Adrenal gland (tissue), 5 donors: ENCODE measurements at regions not wholly inside any gene's neighbourhood (a gene's known extent, or its start where the extent isn't known, plus 50 kb on each side); places are given as distances from the start of the nearest gene placed in this dataset.

Source experiments
- POLR2A ChIP-seq, 2 donors: fragments of 450-650 bp; IDR thresholded peaks; one replicate each; pipeline ENCODE4 v1.6.1; 2017; ENCODE audit warnings: antibody characterized with exemption in 2 of 2, mild to moderate bottlenecking in 2 of 2, moderate library complexity in 1 of 2
- TF ChIP-seq, protein P1 (sequence below), 6 experiments: fragments of 450-650 bp in 4 of 6; fragments of 200-600 bp in 2 of 6; sonication (generic) in 1 of 6; IDR thresholded peaks; 1 replicate in 5 of 6; 2 replicates in 1 of 6; pipeline versions ENCODE4 v1.5.1 to v1.8.0; 2016 to 2021; ENCODE audit warnings: antibody characterized with exemption in 6 of 6, mild to moderate bottlenecking in 2 of 6, moderate library complexity in 1 of 6
- donor health status: DM: no; HTN: no; CAD: no.

DNA sequence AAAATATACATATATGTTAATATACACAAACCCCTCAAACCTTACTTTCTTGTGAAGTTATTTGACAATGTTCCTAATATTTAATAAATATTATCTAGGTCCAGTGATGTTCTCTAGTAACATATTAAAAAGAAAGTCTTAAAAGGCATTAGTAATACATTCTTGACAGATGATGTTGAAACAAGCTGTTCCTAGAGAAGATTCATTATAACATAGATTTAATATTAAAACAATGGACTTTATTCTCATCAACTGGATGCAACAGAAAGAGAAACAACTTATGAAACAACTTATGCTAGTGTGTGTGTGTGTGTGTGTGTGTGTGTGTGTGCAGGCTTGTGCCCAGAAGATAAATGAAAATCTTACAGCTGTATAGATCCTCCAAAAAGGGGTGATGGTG is 68.5 kb upstream of the PLXNA2 start:
- TF ChIP-seq, protein P1, sequence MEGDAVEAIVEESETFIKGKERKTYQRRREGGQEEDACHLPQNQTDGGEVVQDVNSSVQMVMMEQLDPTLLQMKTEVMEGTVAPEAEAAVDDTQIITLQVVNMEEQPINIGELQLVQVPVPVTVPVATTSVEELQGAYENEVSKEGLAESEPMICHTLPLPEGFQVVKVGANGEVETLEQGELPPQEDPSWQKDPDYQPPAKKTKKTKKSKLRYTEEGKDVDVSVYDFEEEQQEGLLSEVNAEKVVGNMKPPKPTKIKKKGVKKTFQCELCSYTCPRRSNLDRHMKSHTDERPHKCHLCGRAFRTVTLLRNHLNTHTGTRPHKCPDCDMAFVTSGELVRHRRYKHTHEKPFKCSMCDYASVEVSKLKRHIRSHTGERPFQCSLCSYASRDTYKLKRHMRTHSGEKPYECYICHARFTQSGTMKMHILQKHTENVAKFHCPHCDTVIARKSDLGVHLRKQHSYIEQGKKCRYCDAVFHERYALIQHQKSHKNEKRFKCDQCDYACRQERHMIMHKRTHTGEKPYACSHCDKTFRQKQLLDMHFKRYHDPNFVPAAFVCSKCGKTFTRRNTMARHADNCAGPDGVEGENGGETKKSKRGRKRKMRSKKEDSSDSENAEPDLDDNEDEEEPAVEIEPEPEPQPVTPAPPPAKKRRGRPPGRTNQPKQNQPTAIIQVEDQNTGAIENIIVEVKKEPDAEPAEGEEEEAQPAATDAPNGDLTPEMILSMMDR (IDR thresholded peaks at IDR 0.05) = no peak
- no peak for TF ChIP-seq POLR2A (IDR thresholded peaks at IDR 0.05)
